Tibial artery (tissue), 4 donors: ENCODE measurements at regions not wholly inside any gene's neighbourhood (a gene's known extent, or its start where the extent isn't known, plus 50 kb on each side); places are given as distances from the start of the nearest gene placed in this dataset.
"Not testable (repeated sequence)": the region's sequence is repeated elsewhere in the genome, so short reads cannot be mapped to it uniquely, and the experiment has no call there.

Experiments
- DNase-seq, 2 donors: peaks; one replicate each; pipeline ENCODE4 v3.0.0-alpha.2; 2019
- H3K27ac ChIP-seq, 2 donors: fragments of 200-600 bp; sonication (generic) in 1 of 2; 1 replicate in 1 of 2; 2 replicates in 1 of 2; pipeline ENCODE4 v1.5.1; 2018 to 2019; ENCODE audit warnings: mild to moderate bottlenecking in 1 of 2
- H3K27me3 ChIP-seq, 2 donors: fragments of 200-600 bp; sonication (generic) in 1 of 2; one replicate each; pipeline versions ENCODE4 v1.5.1 to v1.6.0; 2016 to 2019
- H3K36me3 ChIP-seq, 3 donors: fragments of 200-600 bp; sonication (generic) in 2 of 3; one replicate each; pipeline ENCODE4 v1.5.1; 2016 to 2019; ENCODE audit warnings: mild to moderate bottlenecking in 2 of 3
- H3K4me1 ChIP-seq, 4 donors: fragments of 200-600 bp; sonication (generic) in 2 of 4; 1 replicate in 3 of 4; 2 replicates in 1 of 4; pipeline ENCODE4 v1.5.1; 2016 to 2019
- H3K4me3 ChIP-seq, 2 donors: fragments of 200-600 bp; sonication (generic) in 1 of 2; 1 replicate in 1 of 2; 2 replicates in 1 of 2; pipeline ENCODE4 v1.5.1; 2018 to 2019; ENCODE audit warnings: mild to moderate bottlenecking in 2 of 2
- H3K9me3 ChIP-seq, 3 donors: fragments of 200-600 bp; sonication (generic) in 1 of 3; one replicate each; pipeline ENCODE4 v1.5.1; 2016 to 2019
- CTCF ChIP-seq, 2 experiments: fragments of 200-600 bp in 1 of 2; fragments of 450-650 bp in 1 of 2; IDR thresholded peaks; one replicate each; pipeline ENCODE4 v1.5.1; 2017 to 2019; ENCODE audit warnings: antibody characterized with exemption in 2 of 2, mild to moderate bottlenecking in 1 of 2, moderate library complexity in 1 of 2
- intact Hi-C: fragments of 100-400 bp; cut with DNase I; formaldehyde crosslinking; loops from one replicate; pipeline ENCODE4 v1.15.0; 2023; ENCODE audit warnings: low total_unique reads

GRCh38 chr4:101651778-101652177, 138.8 kb upstream of the BANK1 start:
- no peaks in the 10 kb centered on the region for H3K9me3 ChIP-seq
- peaks cover 0 to 5% (median 0%) of the 10 kb centered on the region in 4 donors for H3K4me1 ChIP-seq
- DNase-seq: no peak
- H3K27me3 ChIP-seq: no peaks in the 10 kb centered on the region
- intact Hi-C loops: no loop called here
- no peak overlapping the region for H3K4me3 ChIP-seq
- H3K36me3 ChIP-seq: no peaks in the 10 kb centered on the region
- H3K27ac ChIP-seq: no peak overlapping the region
- TF ChIP-seq CTCF (IDR thresholded peaks at IDR 0.05): no peak

- intact Hi-C loops: no loop called here
- TF ChIP-seq CTCF (IDR thresholded peaks at IDR 0.05): no peak
- no peak overlapping the region for H3K4me3 ChIP-seq
- no peak overlapping the region for H3K27ac ChIP-seq
- no peaks in the 10 kb centered on the region for H3K36me3 ChIP-seq
- no peaks in the 10 kb centered on the region for H3K9me3 ChIP-seq
- H3K4me1 ChIP-seq: peaks cover 0 to 5% (median 0%) of the 10 kb centered on the region in 4 donors
- no peak for DNase-seq
- no peaks in the 10 kb centered on the region for H3K27me3 ChIP-seq
Observed at GRCh38 chr4:101649790-101650515, 140.6 kb upstream of the BANK1 start.

GRCh38 chr4:101647710-101648034, 142.9 kb upstream of the BANK1 start:
- peaks cover 0 to 5% (median 0%) of the 10 kb centered on the region in 4 donors for H3K4me1 ChIP-seq
- H3K4me3 ChIP-seq: no peak overlapping the region
- intact Hi-C loops: no loop called here
- no peak overlapping the region for H3K27ac ChIP-seq
- no peaks in the 10 kb centered on the region for H3K36me3 ChIP-seq
- DNase-seq: no peak
- no peaks in the 10 kb centered on the region for H3K9me3 ChIP-seq
- H3K27me3 ChIP-seq: no peaks in the 10 kb centered on the region
- TF ChIP-seq CTCF (IDR thresholded peaks at IDR 0.05): no peak

GRCh38 chr4:101644516-101644915, 146.0 kb upstream of the BANK1 start:
- Histone ChIP-seq H3K27me3 (no peaks in the 10 kb centered on the region), H3K4me1 (no peaks in the 10 kb centered on the region), H3K4me3 (no peak overlapping the region), H3K36me3 (no peaks in the 10 kb centered on the region), H3K27ac (no peak overlapping the region), H3K9me3 (no peaks in the 10 kb centered on the region)
- intact Hi-C loops: no loop called here
- no peak for DNase-seq
- no peak for TF ChIP-seq CTCF (IDR thresholded peaks at IDR 0.05)

GRCh38 chr4:101643186-101643837, 147.2 kb upstream of the BANK1 start:
- H3K27me3 ChIP-seq: no peaks in the 10 kb centered on the region
- no peaks in the 10 kb centered on the region for H3K4me1 ChIP-seq
- H3K4me3 ChIP-seq: no peak overlapping the region
- no peak overlapping the region for H3K27ac ChIP-seq
- no peak for TF ChIP-seq CTCF (IDR thresholded peaks at IDR 0.05)
- H3K36me3 ChIP-seq: no peaks in the 10 kb centered on the region
- H3K9me3 ChIP-seq: no peaks in the 10 kb centered on the region
- intact Hi-C loops: no loop called here
- DNase-seq: no peak

- DNase-seq, H3K4me3 ChIP-seq, H3K4me1 ChIP-seq, H3K9me3 ChIP-seq, H3K27ac ChIP-seq, H3K27me3 ChIP-seq, intact Hi-C loops, H3K36me3 ChIP-seq: not testable (repeated sequence)
Observed at GRCh38 chr4:101632766-101633165, 157.8 kb upstream of the BANK1 start.
